ENCODE measurements at regions not wholly inside any gene's neighbourhood (a gene's known extent, or its start where the extent isn't known, plus 50 kb on each side); places are given as distances from the start of the nearest gene placed in this dataset.

- DNase-seq (no peak), ATAC-seq (ENCODE audit: low read depth) (no peak)
- Histone ChIP-seq H3K36me3 (replicated peaks in 1 of 2; ENCODE audit: control extremely low read depth in 1 of 2, control insufficient read depth in 1 of 2, extremely low read depth in 1 of 2, insufficient read depth in 2 of 2, low read length in 1 of 2) (no peaks in the 10 kb centered on the region), H3K9me3 (ENCODE audit: control extremely low read depth in 1 of 3, control insufficient read depth in 2 of 3, insufficient read depth in 1 of 3, low read length in 2 of 3) (no peaks in the 10 kb centered on the region), H3K27me3 (replicated peaks in 1 of 4; ENCODE audit: control extremely low read depth in 1 of 4, control insufficient read depth in 3 of 4, insufficient read depth in 4 of 4, low read length in 3 of 4) (no peaks in the 10 kb centered on the region), H4K20me1 (ENCODE audit: control insufficient read depth, insufficient read depth, low read length, poor library complexity, severe bottlenecking) (no peaks in the 10 kb centered on the region), H3K27ac (ENCODE audit: low read length in 2 of 2) (no peak overlapping the region), H3K79me2 (ENCODE audit: control insufficient read depth, insufficient read depth, low read length) (no peaks in the 10 kb centered on the region), H3K4me3 (ENCODE audit: control extremely low read depth in 1 of 5, extremely low read depth in 1 of 5, insufficient read depth in 1 of 5, low read depth in 2 of 5, low read length in 4 of 5) (no peak overlapping the region), H2AFZ (ENCODE audit: insufficient read depth, low read depth, low read length, poor library complexity, severe bottlenecking) (no peak overlapping the region), H3K4me2 (replicated peaks; ENCODE audit: low read depth, low read length, poor library complexity, severe bottlenecking) (no peak overlapping the region), H3K4me1 (ENCODE audit: control insufficient read depth in 2 of 2, insufficient read depth in 2 of 2, low read length in 2 of 2) (no peaks in the 10 kb centered on the region), H3K9ac (ENCODE audit: low read length) (no peak overlapping the region)
- no peak for TF ChIP-seq EZH2 (IDR thresholded peaks at IDR 0.05; ENCODE audit: borderline replicate concordance, insufficient read depth, low read depth, low read length, poor library complexity, severe bottlenecking)
- no peak for TF ChIP-seq CTCF (IDR thresholded peaks at IDR 0.05)
- no peak overlapping the region for H3K27ac Mint-ChIP-seq
- H3K4me1 Mint-ChIP-seq: no peaks in the 10 kb centered on the region
- H3K27me3 Mint-ChIP-seq: no peaks in the 10 kb centered on the region
- ChIA-PET POLR2A (no interaction called here), CTCF (no interaction called here)
- H3K4me3 Mint-ChIP-seq: no peak overlapping the region
- no CpG with 5 or more reads among the region's 1 CpG for WGBS (ENCODE audit: insufficient coverage)
- intact Hi-C loops (cut with micrococcal nuclease): no loop called here
- H3K9me3 Mint-ChIP-seq (ENCODE audit: insufficient read depth): no peaks in the 10 kb centered on the region
Observed at GRCh38 chr7:79893991-79894390, 240.6 kb upstream of the GNAI1 start.

GRCh38 chr7:79882922-79883321, 251.7 kb upstream of the GNAI1 start:
- Histone ChIP-seq H3K9ac (ENCODE audit: low read length) (no peak overlapping the region), H3K27ac (ENCODE audit: low read length in 2 of 2) (no peak overlapping the region), H3K27me3 (replicated peaks in 1 of 4; ENCODE audit: control extremely low read depth in 1 of 4, control insufficient read depth in 3 of 4, insufficient read depth in 4 of 4, low read length in 3 of 4) (no peaks in the 10 kb centered on the region), H4K20me1 (ENCODE audit: control insufficient read depth, insufficient read depth, low read length, poor library complexity, severe bottlenecking) (no peaks in the 10 kb centered on the region), H3K4me1 (ENCODE audit: control insufficient read depth in 2 of 2, insufficient read depth in 2 of 2, low read length in 2 of 2) (no peaks in the 10 kb centered on the region), H3K79me2 (ENCODE audit: control insufficient read depth, insufficient read depth, low read length) (no peaks in the 10 kb centered on the region), H2AFZ (ENCODE audit: insufficient read depth, low read depth, low read length, poor library complexity, severe bottlenecking) (no peak overlapping the region), H3K36me3 (replicated peaks in 1 of 2; ENCODE audit: control extremely low read depth in 1 of 2, control insufficient read depth in 1 of 2, extremely low read depth in 1 of 2, insufficient read depth in 2 of 2, low read length in 1 of 2) (no peaks in the 10 kb centered on the region), H3K4me2 (replicated peaks; ENCODE audit: low read depth, low read length, poor library complexity, severe bottlenecking) (no peak overlapping the region), H3K4me3 (ENCODE audit: control extremely low read depth in 1 of 5, extremely low read depth in 1 of 5, insufficient read depth in 1 of 5, low read depth in 2 of 5, low read length in 4 of 5) (no peak overlapping the region), H3K9me3 (ENCODE audit: control extremely low read depth in 1 of 3, control insufficient read depth in 2 of 3, insufficient read depth in 1 of 3, low read length in 2 of 3) (no peaks in the 10 kb centered on the region)
- WGBS (ENCODE audit: insufficient coverage): no CpG with 5 or more reads among the region's 2 CpGs
- Mint-ChIP-seq H3K27ac (no peak overlapping the region), H3K4me1 (no peaks in the 10 kb centered on the region), H3K27me3 (no peaks in the 10 kb centered on the region), H3K4me3 (no peak overlapping the region), H3K9me3 (ENCODE audit: insufficient read depth) (no peaks in the 10 kb centered on the region)
- DNase-seq (no peak), ATAC-seq (ENCODE audit: low read depth) (no peak)
- ChIA-PET CTCF (no interaction called here), POLR2A (no interaction called here)
- TF ChIP-seq CTCF (IDR thresholded peaks at IDR 0.05) (no peak), EZH2 (IDR thresholded peaks at IDR 0.05; ENCODE audit: borderline replicate concordance, insufficient read depth, low read depth, low read length, poor library complexity, severe bottlenecking) (no peak)
- intact Hi-C loops (cut with micrococcal nuclease): no loop called here

Data from B cell (primary cell).